IPS DF 4.7 (cell line): ENCODE measurements at regions not wholly inside any gene's neighbourhood (a gene's known extent, or its start where the extent isn't known, plus 50 kb on each side); places are given as distances from the start of the nearest gene placed in this dataset.
"Not testable (repeated sequence)": the region's sequence is repeated elsewhere in the genome, so short reads cannot be mapped to it uniquely, and the experiment has no call there.

Source experiments
- DNase-seq: peaks from one replicate; pipeline ENCODE4 v3.0.0-alpha.2; 2013; ENCODE audit warnings: low spot score; ENCODE audit errors: extremely low read depth

DNA sequence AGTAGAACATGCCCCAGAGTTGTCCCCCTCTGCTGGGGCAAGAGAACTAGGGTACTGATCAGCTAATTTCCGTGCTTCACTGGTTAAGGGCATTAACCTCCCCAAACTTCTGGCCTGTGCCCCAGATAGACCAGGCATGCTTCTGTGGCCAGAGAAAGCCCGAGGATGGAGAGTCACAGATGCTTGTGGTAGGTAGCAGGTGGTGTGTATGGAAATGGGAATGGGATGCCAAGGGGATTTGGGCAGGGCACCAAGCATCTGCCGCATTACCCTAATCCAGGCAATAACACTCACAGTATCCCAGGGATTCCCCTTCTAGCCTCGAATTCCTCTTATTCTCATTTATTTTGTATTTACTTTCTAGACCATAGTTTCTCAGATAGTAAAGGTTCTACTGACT, 124.8 kb upstream of the KLF12 start:
- DNase-seq: no peak

DNA sequence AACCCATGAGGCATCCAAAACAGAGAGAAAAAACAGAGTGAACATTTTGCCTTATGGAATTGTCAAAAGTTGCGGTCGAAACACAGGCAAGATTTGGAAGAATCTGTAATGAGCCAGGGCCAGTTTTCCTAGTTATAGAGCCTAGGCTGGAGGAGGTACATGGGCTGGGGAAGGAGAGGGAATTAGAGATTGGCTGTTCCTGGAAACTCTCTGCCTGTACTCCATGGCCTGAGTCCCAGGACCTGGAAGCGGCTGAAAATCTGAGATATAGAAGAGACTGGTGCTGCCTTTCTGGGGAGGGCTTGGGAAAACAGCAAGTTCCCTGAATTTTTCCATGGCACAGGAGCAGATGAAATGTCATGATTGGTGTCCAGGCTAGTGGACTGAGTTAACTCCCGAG, 122.8 kb upstream of the KLF12 start:
- no peak for DNase-seq

DNA sequence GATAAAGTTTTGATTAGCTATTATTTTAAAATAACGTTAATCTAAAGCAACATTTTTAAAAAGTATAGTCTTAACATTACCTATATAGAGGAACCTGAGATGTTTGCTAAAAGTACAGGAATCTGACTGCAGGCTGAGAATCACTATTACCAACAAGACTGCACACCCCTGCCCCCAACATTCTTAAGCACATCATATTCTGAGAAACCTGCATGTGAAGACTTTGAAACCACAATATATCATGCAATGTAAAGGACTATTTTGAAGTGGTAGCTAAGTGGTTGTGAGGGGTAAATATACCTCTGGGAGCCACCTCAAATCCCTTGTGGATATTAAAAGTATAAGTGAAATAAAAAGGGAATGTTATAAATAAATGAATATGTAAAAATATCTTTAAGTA, 119.0 kb upstream of the KLF12 start:
- DNase-seq: no peak

DNA sequence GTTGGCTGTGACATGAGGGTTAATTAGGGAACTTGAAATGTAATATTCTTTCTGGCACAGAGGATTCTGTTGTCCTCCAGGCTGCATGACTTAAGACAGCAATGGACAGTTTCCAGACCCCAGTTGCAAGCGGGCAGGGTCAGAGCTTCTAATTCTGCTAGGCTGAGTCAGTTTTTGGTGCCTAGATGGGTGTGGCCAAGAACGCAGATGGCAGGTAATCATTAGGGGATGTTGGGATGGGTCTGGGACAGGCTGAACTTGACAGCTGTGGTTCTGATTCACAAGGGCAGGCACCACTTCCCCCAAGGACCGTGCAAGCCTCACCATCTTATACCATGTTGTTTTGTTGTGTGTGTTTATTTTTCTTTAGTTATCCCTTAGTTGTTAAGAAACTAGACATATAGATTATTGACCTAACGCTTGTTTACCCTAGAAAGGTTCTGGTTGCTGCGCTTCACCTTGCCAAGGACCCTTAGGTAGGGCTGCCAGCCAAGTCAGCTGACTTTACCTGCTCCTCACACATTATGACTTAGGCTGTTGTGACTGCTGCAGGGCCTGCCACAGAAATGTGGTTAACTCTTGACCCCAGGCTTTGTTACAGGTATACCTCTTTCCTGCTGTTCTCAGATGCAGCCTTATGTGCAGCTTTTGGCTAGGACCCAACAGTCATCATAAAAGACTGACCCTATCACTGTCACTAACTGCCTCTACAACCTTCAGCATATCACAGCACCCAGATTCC, 117.7 kb upstream of the KLF12 start:
- no peak for DNase-seq

DNA sequence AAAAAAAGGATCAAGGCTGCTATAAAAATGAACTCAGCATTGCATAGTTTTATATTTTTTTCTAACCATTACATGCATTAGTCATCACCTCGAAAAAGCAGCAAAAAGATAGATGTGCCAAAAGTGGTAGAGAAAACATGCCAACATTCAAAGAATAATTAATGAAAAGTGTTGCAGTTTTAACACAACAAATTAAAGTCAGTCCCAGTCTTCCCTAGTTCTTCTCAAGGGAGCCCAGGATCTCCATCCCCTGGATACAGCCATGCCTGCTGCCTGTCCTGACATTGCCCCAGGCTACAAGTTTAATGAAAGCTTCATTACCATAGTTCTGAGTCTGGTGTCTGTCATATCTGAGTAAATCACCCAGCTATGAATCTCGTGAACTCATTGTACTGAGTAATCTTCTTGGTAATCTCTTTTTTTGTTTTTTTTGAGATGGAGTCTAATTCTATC, 116.6 kb upstream of the KLF12 start:
- DNase-seq: no peak

DNA sequence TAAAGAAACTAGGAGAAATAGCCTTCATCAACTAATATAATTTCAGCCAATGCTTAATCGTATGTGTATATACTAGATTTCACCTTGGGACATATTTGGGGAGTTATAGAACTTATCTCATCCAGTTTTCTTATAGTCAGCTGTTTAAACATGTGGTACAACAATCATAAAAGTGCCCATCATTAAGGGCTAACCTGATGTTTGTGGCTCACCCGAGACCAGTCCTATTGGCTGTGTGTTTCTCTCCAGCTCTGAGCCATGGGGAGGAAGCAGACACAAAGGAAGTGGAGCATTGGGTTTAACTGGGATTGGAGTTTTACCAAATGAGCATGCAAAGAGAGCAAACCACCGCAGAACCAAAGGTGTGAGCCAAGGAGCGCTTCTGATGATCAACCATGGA, 114.3 kb upstream of the KLF12 start:
- no peak for DNase-seq

DNA sequence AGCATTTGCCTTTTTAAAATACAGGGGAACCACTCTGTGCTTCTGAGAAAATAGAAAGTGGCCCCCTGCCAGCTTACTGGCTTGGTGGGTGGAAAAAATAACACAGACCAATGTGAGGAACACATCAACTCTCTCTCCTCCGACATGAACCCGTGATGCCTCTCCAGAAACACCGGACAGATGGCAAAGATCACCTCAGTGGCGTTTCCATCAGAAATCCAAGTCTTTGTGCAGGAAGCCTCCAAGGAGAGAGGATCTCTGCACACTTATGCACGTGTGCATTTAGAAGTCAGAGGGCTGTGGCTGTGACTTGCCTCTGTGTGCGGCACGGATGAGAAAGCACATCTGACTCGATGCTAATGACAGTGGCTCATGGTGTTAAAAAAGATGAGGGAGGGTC, 112.3 kb upstream of the KLF12 start:
- no peak for DNase-seq

DNA sequence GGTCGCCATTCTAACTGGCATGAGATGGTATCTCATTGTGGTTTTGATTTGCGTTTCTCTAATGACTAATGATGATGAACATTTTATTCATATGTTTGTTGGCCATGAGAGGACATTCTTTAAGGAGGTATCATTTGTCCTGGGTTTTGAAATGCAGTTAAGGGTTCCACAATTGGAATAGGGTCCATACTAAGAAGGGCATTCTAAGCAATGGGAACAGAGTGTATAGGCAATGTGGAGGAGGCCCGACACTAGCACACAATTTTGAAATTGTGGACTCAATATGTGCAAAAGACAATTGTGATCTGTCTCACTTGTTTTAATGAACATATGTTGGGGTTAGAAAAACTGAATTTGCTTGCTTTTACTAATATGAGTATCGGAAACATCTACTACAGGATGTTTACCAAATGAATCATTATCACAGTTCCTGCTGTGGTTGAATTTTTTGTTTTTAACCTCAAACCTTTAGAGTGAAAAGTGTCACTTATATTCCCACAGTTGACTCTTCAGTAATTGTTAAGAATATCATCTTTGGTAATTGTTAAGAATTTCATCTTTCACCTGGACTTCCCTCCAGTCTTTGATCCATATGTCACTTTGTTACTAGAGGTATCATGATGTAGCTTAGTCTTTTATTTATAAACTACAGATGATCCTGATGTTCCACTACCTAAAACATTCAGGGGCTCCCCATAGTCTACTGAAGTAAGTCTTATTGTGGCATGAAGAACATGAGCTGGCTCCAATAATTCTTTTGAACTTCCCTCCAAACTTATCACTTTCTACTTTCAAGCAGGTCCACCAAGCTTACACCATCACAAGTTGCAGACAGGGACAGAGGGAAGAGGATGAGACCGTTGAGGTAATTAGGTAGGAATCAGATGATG, 109.7 kb upstream of the KLF12 start:
- no peak for DNase-seq

DNA sequence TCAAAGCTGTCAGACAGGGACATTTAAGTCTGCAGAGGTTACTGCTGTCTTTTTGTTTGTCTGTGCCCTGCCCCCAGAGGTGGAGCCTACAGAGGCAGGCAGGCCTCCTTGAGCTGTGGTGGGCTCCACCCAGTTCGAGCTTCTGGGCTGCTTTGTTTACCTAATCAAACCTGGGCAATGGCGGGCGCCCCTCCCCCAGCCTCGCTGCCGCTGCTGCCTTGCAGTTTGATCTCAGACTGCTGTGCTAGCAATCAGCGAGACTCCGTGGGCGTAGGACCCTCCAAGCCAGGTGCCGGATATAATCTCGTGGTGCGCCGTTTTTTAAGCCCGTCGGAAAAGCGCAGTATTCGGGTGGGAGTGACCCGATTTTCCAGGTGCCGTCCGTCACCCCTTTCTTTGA, 107.1 kb upstream of the KLF12 start:
- not testable (repeated sequence) for DNase-seq

DNA sequence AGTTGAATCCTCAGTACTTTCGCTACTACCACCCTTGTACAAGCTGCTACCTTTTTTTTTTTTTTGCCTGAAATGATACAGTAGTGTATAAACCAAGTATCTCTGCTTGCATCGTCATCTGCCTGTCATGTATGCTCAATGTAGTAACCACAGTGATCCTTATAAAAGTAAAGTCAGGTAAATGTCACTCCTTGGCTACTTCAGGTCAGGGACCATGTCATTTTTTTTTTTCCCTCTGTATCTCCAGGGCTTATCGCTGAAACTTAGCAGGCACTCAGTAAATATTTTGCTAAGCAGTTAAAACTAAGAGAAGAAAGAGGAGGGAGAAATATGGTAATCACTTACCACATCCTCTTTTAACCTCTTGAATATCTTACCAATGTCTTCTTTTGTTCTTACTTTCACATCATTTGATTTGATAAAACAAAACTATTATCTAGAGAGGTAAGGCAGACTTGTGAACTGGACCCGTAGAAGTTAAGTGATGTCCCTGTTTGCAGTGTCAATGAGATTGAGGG, 96.8 kb upstream of the KLF12 start:
- DNase-seq: no peak

DNA sequence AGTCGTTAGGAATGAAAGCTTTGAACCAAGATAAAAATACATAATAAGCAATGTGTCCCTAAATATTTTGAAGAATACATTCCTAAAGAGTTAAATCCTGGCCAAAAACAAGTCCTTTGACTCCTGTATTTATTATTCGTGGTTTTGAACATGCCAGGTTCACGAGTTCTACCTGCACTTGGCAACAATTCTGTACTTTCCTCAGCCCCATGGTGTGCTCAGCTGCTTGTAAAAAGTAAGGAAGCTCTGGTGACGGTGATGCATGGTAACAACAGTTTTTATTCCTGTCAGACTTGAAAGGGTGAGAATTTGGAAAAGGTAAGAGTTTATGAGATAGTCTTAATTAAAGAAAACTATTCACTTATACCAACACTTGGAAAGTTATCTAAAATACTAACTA, 95.0 kb upstream of the KLF12 start:
- DNase-seq: no peak

DNA sequence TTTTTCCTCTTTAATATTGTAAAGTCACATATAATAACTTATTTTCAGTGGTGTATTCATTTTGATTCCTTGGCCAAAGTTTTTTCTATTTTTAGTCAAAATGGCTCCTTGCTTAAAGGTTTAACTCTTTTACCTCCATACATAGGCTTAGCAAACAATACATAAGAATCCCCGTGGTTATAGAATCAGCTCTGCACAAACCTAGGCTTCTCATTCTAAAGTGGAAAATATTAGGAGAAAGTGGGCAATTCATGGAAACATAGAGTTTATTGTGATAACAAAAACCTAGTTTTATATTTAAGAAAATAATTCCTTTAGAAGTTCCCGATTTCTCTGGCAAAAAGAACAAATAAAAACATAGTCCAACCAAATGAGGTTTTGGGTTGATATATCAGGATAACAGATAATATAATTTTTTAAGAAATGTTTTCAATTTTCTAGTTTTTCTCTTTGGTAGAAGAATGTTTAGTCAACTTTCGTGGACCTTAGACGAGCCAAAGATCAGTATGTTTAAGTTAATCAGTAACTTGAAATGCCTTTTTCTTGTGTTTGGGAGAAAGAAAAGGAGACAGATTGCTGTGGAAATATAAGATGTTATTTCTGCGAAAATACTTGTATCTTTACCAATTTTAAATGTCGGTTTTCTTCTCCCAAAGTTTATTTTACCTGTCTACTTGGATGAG, 93.4 kb upstream of the KLF12 start:
- DNase-seq: no peak

DNA sequence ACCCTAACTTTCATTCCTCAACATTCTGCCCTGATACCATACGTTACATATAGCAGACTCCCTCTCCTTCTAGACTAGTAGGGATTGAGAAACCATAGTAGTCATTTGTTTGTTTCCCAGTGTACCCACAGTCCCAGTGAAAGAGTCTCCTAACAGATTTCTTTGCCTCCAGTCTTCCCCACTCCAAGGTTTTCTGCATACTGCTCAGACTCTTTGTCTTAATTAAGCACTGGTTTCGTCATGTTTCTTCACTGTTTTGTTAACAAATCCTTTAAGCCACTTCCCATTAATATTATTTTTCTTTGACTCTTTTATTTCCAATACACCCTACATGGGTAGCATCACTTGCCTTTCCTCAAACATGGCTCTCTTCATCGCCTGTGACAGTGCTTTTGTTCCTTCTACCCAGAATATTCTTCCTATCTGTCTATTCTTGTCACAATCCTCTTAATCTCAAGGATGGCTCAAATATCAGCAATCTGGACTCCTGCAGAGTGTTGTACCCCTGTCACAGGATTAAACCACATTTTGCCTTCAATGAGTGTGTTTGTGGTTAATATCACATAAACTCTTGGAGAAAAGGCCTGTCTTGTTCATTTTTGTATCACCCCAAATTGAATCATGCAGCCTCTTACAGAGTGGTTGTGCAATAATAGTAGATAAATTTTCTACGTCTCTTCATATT, 92.7 kb upstream of the KLF12 start:
- no peak for DNase-seq

DNA sequence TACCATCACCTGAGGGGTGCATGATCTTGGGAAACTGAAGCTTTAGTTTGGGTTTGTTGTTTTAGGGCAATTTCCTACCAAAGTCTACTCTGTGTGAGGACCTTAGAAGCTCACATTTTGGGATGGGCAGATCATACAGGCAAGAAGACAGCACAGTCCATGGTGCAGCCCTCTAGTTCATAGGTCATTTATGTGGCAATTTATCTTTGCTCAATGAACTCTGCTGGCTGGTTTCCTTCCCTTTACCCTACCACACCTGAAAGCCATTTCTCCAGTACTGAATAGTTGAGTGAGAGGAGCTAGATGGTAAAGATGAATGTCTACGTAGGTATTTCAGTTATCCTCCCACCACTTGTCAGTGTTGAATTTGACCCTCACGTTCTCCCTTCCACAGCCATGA, 87.5 kb upstream of the KLF12 start:
- no peak for DNase-seq

DNA sequence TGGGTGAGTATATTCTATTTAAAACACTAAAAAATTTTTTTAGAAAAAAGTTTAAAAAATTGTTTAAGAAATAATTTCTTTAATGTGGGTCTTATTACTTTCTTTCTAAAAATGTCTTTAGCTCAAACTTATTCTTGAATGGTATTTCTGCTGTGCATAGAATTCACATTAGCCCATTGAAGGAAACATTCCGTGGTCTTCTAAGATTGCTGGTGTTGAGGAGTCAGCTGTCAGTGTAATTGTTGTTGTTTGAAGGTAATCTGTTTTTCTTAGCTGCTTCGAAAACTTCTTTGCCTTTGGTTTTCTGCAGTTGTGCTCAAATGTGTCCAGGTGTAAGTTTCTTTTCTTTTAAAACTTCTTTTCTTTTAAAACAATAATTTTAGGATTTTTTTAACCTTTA, 85.4 kb upstream of the KLF12 start:
- no peak for DNase-seq

DNA sequence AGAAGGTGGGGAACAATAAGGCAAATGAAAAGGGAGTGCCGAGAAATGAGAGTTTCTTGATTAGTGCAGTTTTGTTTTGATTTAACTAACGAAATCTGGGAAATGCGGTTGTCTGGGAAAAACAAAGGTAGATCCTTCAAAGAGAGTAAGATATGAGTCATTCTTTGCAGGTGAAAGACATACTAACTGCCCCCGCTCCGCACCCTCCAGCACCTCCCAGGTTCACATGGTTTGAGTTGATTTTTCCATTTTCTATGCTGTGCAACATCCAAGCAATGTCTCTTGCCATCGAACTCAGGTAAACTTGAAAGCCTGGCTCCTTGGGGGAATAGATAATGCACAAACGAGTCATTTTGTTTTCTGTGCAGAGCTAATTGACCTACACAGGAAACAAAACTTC, 84.1 kb upstream of the KLF12 start:
- DNase-seq: no peak

DNA sequence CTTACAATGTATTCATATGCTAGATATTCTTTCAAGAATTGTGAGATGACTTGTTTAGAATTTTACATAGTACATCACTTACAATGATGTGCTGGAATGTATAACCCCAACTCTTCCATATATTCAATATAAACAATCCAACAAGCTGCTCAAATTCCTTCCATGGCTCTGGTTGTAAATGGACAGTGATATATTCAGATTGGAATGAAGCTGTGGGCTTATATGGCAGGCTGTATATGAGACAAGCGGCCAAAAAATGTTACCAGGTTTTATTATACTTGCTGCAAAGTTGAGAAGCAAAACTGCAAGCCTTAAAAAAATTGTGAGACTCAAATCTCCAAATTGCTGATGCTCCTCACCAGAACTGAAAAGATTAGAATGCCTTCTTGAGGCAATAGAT, 83.6 kb upstream of the KLF12 start:
- DNase-seq: no peak

DNA sequence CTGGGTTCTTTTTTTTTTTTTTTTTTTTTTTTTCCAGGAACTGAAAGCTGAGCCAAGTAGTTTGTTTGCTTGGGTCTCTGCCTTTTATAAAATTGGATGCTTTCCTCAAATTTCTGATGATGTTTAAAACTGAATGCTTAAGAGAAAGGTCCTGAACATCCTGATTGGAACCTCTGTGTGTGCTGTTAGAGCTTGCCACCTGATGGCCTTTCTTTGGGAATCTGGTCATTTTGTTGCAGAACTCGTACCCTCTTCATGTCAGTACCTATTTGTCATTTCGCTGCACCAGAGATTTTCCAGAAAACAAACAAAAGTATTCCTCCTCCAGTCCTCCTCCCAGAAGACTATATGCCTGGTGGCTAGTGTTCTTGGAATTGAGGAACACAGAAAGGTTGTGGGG, 81.2 kb upstream of the KLF12 start:
- no peak for DNase-seq

DNA sequence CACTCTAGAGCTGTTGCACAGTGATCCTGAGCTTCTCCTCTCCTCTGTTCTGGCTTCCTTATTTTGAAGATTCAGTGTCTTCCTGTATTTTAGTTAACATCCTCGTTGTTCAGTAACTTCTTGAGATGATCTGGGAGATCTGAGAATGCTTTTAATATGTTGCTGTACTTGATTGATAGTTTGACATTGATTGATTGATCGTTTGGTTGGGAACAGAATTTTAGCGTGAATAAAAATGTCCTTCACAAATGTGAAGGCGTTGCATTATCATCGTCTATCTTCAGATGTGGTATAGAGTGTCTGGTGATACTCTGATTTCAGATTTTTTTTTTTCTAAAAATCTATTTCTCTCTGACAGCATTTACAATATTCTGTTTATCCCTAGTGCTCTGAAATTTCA, 80.1 kb upstream of the KLF12 start:
- DNase-seq: no peak

DNA sequence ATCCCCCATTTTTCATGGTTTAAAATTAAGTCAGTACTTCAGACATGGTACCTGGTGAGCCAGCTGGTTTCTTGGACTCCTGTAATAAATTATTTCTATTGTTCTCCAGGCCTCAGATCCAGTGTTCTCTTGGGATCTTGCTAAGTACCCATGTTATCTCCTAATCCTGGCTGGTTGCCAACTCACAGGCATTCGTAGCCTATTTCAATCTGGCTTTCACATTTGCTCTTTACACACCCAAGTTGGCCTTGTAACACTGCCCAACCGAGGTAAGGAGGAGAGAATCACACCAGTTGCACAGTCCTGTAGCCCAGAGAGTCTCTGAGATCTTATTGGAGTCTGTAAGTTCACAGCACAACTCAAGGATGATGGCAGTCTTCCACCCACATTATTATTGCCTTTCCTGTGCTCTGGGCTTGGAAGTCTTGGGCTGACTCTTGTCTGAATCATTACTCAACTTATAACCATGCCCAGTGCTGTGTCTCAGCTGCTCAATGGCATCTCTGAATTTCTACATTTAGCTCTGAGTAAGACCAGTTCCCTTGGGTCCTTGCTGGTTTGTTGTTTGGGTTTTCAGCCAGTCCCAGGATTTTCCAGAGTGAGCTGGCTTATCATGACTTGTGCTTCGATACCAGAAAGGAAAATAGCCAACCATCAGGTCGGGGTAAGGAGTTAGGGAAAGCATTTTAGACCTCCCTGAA, 76.6 kb upstream of the KLF12 start:
- no peak for DNase-seq

DNA sequence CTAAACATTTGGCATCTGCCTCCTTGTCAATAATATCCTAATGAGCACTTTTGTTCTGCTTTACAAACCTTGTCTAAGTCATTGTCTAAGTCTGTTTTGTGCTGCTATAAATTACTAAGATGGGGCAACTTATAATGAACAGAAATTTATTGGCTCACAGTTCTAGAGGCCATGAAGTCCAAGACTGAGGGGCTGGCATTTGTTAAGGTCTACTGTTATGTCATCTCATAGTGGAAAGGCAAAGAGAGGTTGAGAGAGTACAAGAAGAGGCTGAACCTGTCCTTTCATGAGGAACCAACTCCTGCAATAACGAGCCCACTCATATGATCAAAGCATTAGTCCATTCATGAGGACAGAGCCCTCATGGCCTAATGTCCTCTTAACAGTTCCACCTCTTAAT, 72.7 kb upstream of the KLF12 start:
- no peak for DNase-seq
